Stomach (tissue), 8 donors: ENCODE measurements at regions not wholly inside any gene's neighbourhood (a gene's known extent, or its start where the extent isn't known, plus 50 kb on each side); places are given as distances from the start of the nearest gene placed in this dataset.
A peak's percentile ranks its signal among the peaks of the same experiment; 100 is the strongest.

Experiments
- DNase-seq, 2 donors: peaks; one replicate each; pipeline versions ENCODE4 v3.0.0 to v3.0.0-alpha.2; 2013 to 2019
- H3K27ac ChIP-seq, 5 donors: fragments of 200-600 bp in 4 of 5; sonication (generic) in 4 of 5; one replicate each; pipeline ENCODE4 v1.5.1; 2013 to 2019; ENCODE audit warnings: mild to moderate bottlenecking in 1 of 5, moderate library complexity in 1 of 5
- H3K27me3 ChIP-seq, 3 donors: fragments of 200-600 bp; sonication (generic); one replicate each; pipeline ENCODE4 v1.5.1; 2017 to 2019; ENCODE audit warnings: mixed run types in 1 of 3
- H3K36me3 ChIP-seq, 4 donors: fragments of 200-600 bp; sonication (generic); 1 replicate in 3 of 4; 2 replicates in 1 of 4; pipeline ENCODE4 v1.5.1; 2016 to 2019
- H3K4me1 ChIP-seq, 4 donors: fragments of 200-600 bp; sonication (generic); one replicate each; pipeline ENCODE4 v1.5.1; 2016 to 2019
- H3K4me3 ChIP-seq, 4 donors: fragments of 200-600 bp; sonication (generic) in 3 of 4; one replicate each; pipeline ENCODE4 v1.5.1; 2016 to 2019; ENCODE audit warnings: mild to moderate bottlenecking in 1 of 4
- H3K9me3 ChIP-seq, 4 donors: fragments of 200-600 bp; sonication (generic); one replicate each; pipeline ENCODE4 v1.5.1; 2016 to 2019
- EP300 ChIP-seq: sonication (generic); formaldehyde crosslinking; IDR thresholded peaks from one replicate; pipeline ENCODE4 v1.6.1; 2017; ENCODE audit warnings: antibody characterized with exemption
- POLR2A ChIP-seq, 4 donors: fragments of 450-650 bp; IDR thresholded peaks; one replicate each; pipeline ENCODE4 v1.6.1; 2016; ENCODE audit warnings: antibody characterized with exemption in 4 of 4, control low read depth in 2 of 4, mild to moderate bottlenecking in 1 of 4, moderate library complexity in 1 of 4
- POLR2AphosphoS5 ChIP-seq, 3 donors: sonication (generic); formaldehyde crosslinking; IDR thresholded peaks; one replicate each; pipeline ENCODE4 v1.6.1; 2016; ENCODE audit warnings: antibody characterized with exemption in 3 of 3
- WGBS, 5 donors: extraction: QIAGEN DNeasy Blood & Tissue Kit in 3 of 5; methylation state at CpG; one replicate each; pipeline versions ENCODE4 v1.1.5 to v1.1.7; 2013 to 2018; 5-methylcytosine and 5-hydroxymethylcytosine counted together
- intact Hi-C: fragments of 100-400 bp; cut with DNase I; formaldehyde crosslinking; loops from one replicate; pipeline ENCODE4 v1.15.1; 2023; ENCODE audit warnings: low total_unique reads
- TF ChIP-seq, protein P1 (sequence below), 7 experiments: fragments of 450-650 bp in 4 of 7; fragments of 200-600 bp in 3 of 7; sonication (generic) in 3 of 7; IDR thresholded peaks; one replicate each; pipeline ENCODE4 v1.5.1; 2016 to 2019; ENCODE audit warnings: antibody characterized with exemption in 7 of 7, control low read depth in 2 of 7, mild to moderate bottlenecking in 1 of 7
- donor health status: healthy with polysubstance abuse.
- donor health status: Bipolar disorder and iron deficiency.
- donor health status: healthy.

DNA sequence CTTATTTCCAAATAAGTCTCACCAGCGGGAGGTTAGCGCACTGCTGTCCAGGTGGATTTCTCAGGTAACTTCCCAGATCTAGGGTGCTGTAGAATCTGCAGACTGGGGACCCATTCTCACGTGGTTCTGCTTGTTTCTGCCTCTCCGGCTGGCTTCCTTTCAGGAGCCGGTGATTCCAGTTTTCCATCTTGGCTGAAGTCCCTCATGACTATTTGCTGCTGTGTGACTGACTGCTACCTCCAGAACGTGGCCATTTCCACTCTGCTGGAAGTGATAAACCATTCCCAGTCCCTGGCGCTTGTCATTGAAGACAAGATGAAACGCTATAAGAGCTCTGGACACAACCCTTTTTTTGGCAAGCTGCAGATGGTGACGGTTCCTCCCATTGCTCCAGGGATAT, 76.0 kb downstream of the DOP1B start:
- TF ChIP-seq POLR2A (IDR thresholded peaks at IDR 0.05) (no peak), POLR2AphosphoS5 (IDR thresholded peaks at IDR 0.05) (no peak), EP300 (no peak)
- TF ChIP-seq, protein P1, sequence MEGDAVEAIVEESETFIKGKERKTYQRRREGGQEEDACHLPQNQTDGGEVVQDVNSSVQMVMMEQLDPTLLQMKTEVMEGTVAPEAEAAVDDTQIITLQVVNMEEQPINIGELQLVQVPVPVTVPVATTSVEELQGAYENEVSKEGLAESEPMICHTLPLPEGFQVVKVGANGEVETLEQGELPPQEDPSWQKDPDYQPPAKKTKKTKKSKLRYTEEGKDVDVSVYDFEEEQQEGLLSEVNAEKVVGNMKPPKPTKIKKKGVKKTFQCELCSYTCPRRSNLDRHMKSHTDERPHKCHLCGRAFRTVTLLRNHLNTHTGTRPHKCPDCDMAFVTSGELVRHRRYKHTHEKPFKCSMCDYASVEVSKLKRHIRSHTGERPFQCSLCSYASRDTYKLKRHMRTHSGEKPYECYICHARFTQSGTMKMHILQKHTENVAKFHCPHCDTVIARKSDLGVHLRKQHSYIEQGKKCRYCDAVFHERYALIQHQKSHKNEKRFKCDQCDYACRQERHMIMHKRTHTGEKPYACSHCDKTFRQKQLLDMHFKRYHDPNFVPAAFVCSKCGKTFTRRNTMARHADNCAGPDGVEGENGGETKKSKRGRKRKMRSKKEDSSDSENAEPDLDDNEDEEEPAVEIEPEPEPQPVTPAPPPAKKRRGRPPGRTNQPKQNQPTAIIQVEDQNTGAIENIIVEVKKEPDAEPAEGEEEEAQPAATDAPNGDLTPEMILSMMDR (IDR thresholded peaks at IDR 0.05), result no peak
- Histone ChIP-seq H3K4me3 (no peak overlapping the region), H3K36me3 (peaks cover 24 to 68% (median 66%) of the 10 kb centered on the region in 4 donors), H3K27me3 (no peaks in the 10 kb centered on the region), H3K4me1 (peaks cover 26 to 35% (median 34%) of the 10 kb centered on the region in 4 donors), H3K27ac (peak overlapping the region in 2 of 5 donors; percentile 5 to 32), H3K9me3 (no peaks in the 10 kb centered on the region)
- intact Hi-C loops, result no loop called here
- WGBS, 5 donors, result 36 to 75% (median 61%) methylated on average over 9 of the region's 9 CpGs
- peak in 1 of 2 donors; percentile 78 for DNase-seq

- TF ChIP-seq EP300 (no peak), POLR2AphosphoS5 (IDR thresholded peaks at IDR 0.05) (peak in 2 of 3 donors; percentile 66 to 76)
- H3K36me3 ChIP-seq, result peaks cover 21 to 68% (median 66%) of the 10 kb centered on the region in 4 donors
- 29 to 64% (median 36%) methylated on average over 8 of the region's 8 CpGs for WGBS, 5 donors
- H3K4me1 ChIP-seq, result peaks cover 26 to 35% (median 34%) of the 10 kb centered on the region in 4 donors
- H3K27me3 ChIP-seq, result no peaks in the 10 kb centered on the region
- peak; percentile 52 to 71 for DNase-seq
- H3K9me3 ChIP-seq, result no peaks in the 10 kb centered on the region
- H3K4me3 ChIP-seq, result peak overlapping the region in 1 of 4 donors; percentile 6
- peak overlapping the region in 4 of 5 donors; percentile 13 to 69 (median 58) for H3K27ac ChIP-seq
- intact Hi-C loops, result no loop called here
Observed at GRCh38 chr21:36235058-36235582, 78.5 kb downstream of the DOP1B start.

DNA sequence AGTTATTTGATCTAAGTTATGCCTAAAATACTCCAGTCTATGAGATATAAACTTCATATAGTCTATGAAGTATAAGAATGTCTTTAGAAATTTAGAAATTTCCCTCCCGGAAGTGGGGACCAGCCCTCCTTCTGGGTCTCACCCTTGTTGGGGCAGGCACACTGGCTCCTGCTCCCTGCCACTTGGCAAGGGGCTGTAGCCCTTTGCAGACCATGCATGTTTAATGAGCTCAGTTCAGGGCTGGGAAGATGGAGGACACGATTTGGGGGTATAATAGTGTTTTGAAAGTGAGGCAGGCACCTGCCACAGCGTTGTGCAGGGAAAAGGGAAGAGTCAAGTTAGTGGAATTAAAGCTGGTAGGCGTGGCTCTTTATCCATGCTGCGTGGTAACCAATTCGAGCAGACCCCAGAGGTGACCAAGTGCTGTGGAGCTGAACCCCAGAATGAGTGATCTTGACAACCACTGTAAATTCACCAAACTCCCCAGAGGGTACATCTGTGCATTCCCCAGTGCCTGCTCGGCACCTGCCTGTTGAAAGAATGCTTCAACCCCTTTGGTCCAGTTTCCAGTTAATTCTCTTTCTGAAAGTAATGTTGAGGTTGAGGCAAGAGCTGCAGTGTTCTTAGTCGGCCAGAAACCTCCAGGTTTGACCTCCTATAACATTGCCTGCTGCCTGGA, 79.6 kb downstream of the DOP1B start:
- Histone ChIP-seq H3K9me3 (no peaks in the 10 kb centered on the region), H3K4me3 (no peak overlapping the region), H3K36me3 (peaks cover 11 to 66% (median 60%) of the 10 kb centered on the region in 4 donors), H3K27me3 (no peaks in the 10 kb centered on the region), H3K27ac (no peak overlapping the region), H3K4me1 (peaks cover 26 to 35% (median 34%) of the 10 kb centered on the region in 4 donors)
- intact Hi-C loops, result no loop called here
- TF ChIP-seq, protein P1 (IDR thresholded peaks at IDR 0.05), result no peak
- DNase-seq, result no peak
- 83 to 92% (median 88%) methylated on average over 8 of the region's 8 CpGs for WGBS, 5 donors

DNA sequence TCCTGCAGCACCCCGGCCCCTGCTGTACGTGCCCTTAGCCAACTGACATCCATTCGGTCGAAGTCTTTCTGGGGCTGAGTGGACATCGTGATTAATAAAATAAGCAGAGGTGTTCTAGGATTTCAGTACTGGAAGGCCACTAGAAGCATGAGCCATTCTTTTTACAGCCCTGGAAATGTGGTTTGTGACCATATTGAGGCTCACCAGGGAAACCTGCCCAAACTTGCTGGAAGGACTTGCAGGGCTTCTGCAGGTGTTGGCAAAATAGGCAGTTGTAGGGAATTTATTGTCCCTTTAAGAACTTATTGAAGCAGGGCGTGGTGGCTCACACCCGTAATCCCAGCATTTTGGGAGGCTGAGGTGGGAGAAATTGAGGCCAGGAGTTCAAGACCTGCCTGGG, 80.8 kb downstream of the DOP1B start:
- H3K36me3 ChIP-seq, result peaks cover 6 to 58% (median 50%) of the 10 kb centered on the region in 4 donors
- H3K27me3 ChIP-seq, result no peaks in the 10 kb centered on the region
- DNase-seq, result no peak
- peaks cover 26 to 35% (median 32%) of the 10 kb centered on the region in 4 donors for H3K4me1 ChIP-seq
- 93 to 99% (median 98%) methylated on average over 7 of the region's 7 CpGs for whole genome bisulfite sequencing, 5 donors
- TF ChIP-seq EP300 (no peak), POLR2AphosphoS5 (IDR thresholded peaks at IDR 0.05) (no peak)
- H3K9me3 ChIP-seq, result no peaks in the 10 kb centered on the region
- H3K27ac ChIP-seq, result no peak overlapping the region
- intact Hi-C loops, result no loop called here
- H3K4me3 ChIP-seq, result no peak overlapping the region

GRCh38 chr21:36239585-36239984, 80.4 kb upstream of the MORC3 start:
- no peak overlapping the region for H3K27ac ChIP-seq
- no peak overlapping the region for H3K4me3 ChIP-seq
- H3K4me1 ChIP-seq, result peaks cover 8 to 14% (median 11%) of the 10 kb centered on the region in 4 donors
- intact Hi-C loops, result no loop called here
- no peak for DNase-seq
- no peak for TF ChIP-seq POLR2AphosphoS5 (IDR thresholded peaks at IDR 0.05)
- no peak for TF ChIP-seq POLR2A (IDR thresholded peaks at IDR 0.05)
- TF ChIP-seq, protein P1 (IDR thresholded peaks at IDR 0.05), result no peak
- TF ChIP-seq EP300, result no peak
- H3K9me3 ChIP-seq, result no peaks in the 10 kb centered on the region
- 92 to 99% (median 97%) methylated on average over 17 to 20 of the region's 20 CpGs for WGBS, 5 donors
- no peaks in the 10 kb centered on the region for H3K27me3 ChIP-seq
- peaks cover 6 to 57% (median 53%) of the 10 kb centered on the region in 4 donors for H3K36me3 ChIP-seq
